ENCODE measurements at regions not wholly inside any gene's neighbourhood (a gene's known extent, or its start where the extent isn't known, plus 50 kb on each side); places are given as distances from the start of the nearest gene placed in this dataset.

DNA sequence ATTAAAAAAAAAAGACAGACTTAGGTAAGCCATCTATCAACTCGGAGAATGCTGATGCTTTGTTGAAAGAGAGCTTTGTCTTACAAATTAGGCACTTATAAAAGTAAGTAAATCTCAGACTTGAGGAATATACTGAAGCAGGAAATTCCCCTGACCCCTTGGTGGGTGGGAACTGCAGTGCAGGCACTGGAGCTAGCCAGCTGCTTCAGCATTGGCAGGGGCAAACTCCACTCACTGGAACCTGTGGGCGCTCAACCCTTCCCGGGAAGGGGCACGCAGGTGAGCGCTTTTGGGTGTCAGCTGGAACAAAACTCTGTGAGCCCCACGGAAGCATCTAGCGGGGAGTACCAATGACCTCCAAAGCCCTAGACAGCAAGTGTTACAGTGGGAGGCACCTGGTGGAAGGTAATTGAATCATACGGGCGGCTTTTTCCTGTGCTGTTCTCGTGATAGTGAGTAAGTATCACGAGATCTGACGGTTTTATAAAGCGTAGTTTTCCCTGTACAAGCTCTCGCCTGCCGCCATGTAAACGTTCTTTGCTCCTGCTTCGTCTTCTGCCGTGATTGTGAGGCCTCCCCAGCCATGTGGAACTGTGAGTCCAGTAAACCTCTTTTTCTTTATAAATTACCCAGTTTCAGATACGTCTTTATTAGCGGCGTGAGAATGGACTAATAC is 628.0 kb upstream of the CDH18 start:
- no peak for DNase-seq
- TF ChIP-seq POLR2A (IDR thresholded peaks at IDR 0.05; ENCODE audit: low read length): no peak
- TF ChIP-seq GATA1 (IDR thresholded peaks at IDR 0.05; ENCODE audit: low read depth, low read length): no peak

DNA sequence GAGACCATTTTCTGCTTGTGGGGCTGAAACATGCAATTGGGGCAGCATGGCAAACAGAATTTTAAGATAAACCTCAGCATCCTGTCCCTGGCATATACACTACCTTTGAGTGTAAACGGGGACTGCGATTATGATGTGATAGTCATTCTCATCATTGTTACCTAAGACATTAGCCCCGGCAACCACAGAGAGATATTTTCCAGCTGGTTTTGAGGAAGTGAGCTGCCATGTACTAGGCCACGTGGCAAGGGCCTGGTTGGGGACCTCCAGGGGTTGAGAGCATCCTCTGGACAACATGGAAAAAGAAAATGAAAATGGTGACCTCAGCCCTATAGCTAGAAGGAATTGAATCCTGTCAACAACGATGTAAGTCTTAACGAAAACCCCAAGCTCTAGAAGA is 623.6 kb upstream of the CDH18 start:
- no peak for DNase-seq
- TF ChIP-seq GATA1 (IDR thresholded peaks at IDR 0.05; ENCODE audit: low read depth, low read length) (no peak), POLR2A (IDR thresholded peaks at IDR 0.05; ENCODE audit: low read length) (no peak)

DNA sequence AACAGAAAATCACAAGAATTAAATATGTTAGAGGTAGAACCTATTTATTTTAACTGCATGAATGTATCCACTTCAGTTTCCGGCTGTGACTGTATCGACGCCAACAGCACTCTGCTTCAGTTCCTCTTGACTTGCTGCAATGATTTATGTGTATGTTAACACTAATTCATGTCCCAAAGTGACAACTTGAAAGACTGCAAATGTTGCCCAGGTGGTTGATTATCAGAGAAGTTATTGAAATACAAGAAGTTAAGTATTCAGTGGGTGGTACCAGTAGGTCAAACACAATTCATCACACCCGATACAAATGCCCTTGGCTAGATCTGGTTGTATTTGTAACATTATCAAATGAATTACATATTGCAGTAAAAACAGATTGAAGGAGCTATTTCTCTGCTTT is 622.7 kb upstream of the CDH18 start:
- TF ChIP-seq GATA1 (IDR thresholded peaks at IDR 0.05; ENCODE audit: low read depth, low read length): no peak
- no peak for TF ChIP-seq POLR2A (IDR thresholded peaks at IDR 0.05; ENCODE audit: low read length)
- DNase-seq: no peak

DNA sequence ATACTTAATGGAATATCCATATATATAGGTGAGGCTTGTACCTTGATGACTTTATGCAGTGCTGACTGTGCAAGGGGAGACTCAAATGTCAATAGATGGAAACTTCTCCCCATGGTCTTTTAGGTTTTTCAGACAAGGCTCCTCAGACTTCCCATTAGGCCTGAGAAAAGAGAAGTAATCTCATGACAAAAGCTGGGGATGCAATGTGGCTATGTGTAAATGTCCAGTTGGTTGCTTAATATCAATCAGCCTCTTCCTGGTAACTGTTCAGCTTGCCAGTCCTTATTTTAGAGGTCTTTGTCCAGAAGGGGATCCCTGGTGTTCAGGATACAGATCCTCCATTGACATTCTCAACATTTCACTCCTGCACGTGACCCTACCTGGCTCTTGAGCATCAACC is 621.1 kb upstream of the CDH18 start:
- TF ChIP-seq GATA1 (IDR thresholded peaks at IDR 0.05; ENCODE audit: low read depth, low read length) (no peak), POLR2A (IDR thresholded peaks at IDR 0.05; ENCODE audit: low read length) (no peak)
- DNase-seq: no peak

DNA sequence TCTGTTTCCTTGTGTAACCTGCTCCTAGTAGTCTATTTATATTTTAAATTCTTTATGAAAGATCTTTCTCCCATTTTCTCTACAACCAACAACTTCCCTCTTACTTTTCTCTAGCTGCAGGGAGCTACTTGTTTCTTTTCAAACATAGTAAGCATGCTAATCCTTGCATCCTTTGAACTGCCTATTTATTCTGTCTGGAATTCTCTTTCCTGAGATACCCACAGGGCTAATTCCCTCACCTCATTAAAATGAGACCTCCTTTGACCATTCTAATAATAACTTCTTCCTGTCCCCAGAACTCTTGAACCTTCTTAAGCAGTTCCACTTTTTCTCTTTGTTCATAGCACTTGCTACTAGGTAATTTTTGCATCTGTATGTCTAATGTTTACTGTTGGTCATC is 620.6 kb upstream of the CDH18 start:
- no peak for TF ChIP-seq POLR2A (IDR thresholded peaks at IDR 0.05; ENCODE audit: low read length)
- no peak for DNase-seq

DNA sequence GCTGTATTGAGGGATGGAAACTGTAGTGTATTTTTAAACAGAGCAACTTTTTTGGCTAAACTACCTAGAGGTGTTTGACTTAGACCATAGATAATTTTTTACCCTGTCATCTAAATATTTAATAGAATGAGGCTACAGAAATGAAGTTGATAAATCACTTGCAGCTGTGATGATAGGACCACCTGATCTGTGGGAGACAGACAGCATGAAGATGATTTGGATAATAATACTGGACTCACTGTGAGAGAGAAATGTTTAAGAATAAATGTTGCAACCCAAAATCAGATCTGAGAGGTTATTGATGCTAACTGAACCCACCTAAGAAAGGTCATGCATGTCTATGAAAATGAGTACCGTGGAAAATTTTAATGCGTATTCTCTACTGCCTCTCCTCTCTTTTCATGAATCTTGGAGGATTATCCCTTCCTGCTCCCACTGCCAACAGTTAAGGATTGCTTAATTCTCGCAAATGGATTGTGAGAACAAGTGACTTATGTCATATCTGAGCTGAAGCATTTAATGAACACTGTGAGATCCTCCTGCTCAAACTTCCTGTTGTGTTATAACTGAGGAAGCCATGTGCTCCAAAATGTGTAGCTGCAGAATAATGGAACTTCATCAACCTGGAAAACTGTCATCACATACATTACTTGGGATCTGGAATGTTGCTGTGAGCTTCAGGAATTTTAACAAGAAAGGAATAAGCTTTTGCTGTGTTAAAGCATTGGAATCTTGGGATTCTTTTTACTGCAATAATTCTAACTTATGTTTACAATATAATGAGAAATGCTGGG is 617.9 kb upstream of the CDH18 start:
- no peak for TF ChIP-seq POLR2A (IDR thresholded peaks at IDR 0.05; ENCODE audit: low read length)
- no peak for TF ChIP-seq GATA1 (IDR thresholded peaks at IDR 0.05; ENCODE audit: low read depth, low read length)
- DNase-seq: no peak

DNA sequence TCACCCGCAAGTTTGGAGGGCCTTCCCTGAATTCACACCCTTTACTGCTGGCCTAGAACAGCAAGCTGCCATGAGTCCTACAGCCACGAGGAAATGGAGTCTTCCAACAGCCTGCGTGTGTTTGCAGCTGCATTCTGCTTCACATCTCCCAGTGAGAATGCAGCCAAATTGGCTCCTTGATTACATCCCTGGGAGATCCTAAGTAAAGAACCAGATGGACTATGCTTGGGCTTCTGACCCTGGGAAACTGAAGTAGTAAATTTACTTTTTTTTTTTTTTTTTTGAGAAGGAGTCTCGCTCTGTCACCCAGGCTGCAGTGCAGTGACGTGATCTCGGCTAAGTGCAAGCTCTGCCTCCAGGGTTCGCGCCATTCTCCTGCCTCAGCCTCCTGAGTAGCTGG is 617.0 kb upstream of the CDH18 start:
- no peak for DNase-seq
- no peak for TF ChIP-seq GATA1 (IDR thresholded peaks at IDR 0.05; ENCODE audit: low read depth, low read length)
- TF ChIP-seq POLR2A (IDR thresholded peaks at IDR 0.05; ENCODE audit: low read length): no peak

DNA sequence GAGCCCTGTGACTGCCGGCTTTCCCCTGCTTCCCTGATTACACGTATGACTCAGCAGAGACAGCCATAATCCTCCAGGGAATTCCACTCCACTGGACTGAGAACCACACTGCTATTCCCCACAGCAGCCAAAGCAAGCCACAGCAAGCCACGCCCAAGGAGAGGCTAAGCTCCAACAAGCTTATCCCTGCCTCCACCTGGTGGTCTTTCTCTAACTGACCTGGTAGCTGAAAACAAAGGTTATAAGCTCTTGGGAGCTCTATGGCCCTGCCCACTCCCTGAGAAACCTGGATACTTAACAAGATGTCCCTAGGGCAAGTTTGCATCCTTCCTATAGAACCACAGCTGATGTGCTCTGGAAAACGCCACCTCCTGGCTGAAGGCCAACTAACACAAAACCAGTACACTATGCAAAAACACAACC is 613.7 kb upstream of the CDH18 start:
- TF ChIP-seq GATA1 (IDR thresholded peaks at IDR 0.05; ENCODE audit: low read depth, low read length): no peak
- no peak for DNase-seq

DNA sequence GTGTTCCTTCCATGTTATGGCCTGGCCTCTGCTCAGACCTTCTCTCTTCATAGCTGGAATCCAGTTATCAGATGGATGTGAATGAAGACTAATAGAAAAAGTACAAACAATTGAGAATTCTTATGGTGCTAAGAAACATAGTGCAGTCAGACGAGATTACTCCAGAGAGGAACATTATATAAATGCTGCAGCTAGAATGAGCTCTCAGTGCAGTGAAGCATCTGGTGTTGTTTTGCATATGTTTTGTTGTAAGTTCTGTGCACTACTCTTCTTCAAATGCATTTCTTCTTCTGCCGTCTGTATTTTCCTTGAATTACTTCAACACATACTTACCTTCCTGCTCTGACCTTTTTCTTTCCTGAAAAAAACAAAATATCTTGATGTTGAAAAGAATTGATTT is 602.4 kb upstream of the CDH18 start:
- DNase-seq: no peak
- TF ChIP-seq POLR2A (IDR thresholded peaks at IDR 0.05; ENCODE audit: low read length) (no peak), GATA1 (IDR thresholded peaks at IDR 0.05; ENCODE audit: low read depth, low read length) (no peak)

DNA sequence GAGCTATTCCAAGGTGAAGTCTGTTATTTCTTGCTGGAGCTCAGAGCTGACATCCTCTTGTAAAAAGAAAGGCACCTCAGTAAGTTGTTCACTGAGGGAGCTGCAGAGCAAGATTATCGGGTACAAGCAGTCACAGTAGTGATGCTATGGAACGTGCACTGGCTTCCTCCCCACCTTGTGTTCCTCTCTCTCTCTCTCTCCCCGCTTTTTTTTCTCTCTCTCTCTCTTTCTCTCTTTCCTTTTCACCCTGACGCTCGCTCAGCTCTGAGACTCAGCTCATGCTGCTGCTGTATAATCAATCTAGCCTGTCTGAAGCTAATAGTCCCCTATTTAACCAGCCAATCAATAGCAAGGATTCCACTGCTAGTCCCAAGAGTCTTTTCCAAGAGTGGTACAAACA is 587.6 kb upstream of the CDH18 start:
- TF ChIP-seq GATA1 (IDR thresholded peaks at IDR 0.05; ENCODE audit: low read depth, low read length) (no peak), POLR2A (IDR thresholded peaks at IDR 0.05; ENCODE audit: low read length) (no peak)

DNA sequence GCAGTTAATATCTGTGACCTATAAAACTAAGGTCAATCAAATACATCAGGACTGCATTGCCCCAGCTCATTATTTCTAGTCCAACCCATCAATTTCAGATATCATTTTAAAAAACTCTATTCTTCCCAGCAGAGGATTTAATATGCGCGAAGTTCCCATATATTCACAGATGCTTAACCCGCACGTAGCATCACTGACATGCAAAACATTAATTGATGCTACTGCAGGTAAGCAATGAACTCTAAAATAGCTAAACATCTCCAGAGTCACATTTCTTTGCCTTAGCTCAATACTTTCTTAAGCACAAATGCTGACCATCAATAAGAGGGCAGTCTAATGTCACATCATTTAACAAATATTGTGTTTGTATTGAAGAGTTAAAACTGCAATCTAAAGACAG is 586.6 kb upstream of the CDH18 start:
- DNase-seq: no peak
- no peak for TF ChIP-seq POLR2A (IDR thresholded peaks at IDR 0.05; ENCODE audit: low read length)

More for the DNA sequence above, 587.6 kb upstream of the CDH18 start:
- no peak for DNase-seq

DNA sequence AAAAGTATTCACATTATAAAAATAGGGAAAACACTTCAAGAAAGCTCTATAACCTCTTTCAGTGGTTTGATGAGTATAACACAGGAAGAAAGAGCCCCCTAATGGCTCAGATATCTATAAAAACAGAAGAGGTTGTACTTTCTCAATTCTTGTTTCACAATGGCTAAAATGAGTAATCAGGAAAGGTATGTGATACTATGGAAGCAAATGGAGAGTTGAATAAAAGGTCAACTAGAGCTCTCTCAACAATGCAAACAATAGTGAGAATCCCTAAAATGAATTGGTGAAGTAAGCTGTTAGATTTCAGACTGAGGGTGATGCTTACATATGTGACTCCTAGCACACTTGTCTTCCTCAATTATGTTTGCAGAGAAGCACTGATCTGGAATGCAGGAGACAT is 584.6 kb upstream of the CDH18 start:
- DNase-seq: no peak
- TF ChIP-seq GATA1 (IDR thresholded peaks at IDR 0.05; ENCODE audit: low read depth, low read length) (no peak), POLR2A (IDR thresholded peaks at IDR 0.05; ENCODE audit: low read length) (no peak)

DNA sequence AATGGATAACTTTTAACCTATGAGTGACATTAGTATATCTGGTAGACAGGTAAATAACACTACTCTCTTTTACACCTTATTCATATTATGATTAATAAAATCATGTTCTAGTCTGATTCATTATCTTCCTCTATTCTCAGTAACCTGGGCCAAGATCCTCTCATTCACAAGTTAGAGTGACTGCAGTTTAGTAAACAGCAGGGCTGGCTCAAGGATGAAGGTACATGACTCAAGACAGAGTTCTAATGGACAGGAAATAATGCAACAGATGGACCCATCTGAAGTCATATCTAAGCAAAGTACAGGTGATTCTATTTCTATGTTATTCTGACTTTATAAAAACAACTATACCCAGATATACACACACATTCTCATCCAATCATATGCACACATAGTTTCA is 582.5 kb upstream of the CDH18 start:
- TF ChIP-seq POLR2A (IDR thresholded peaks at IDR 0.05; ENCODE audit: low read length) (no peak), GATA1 (IDR thresholded peaks at IDR 0.05; ENCODE audit: low read depth, low read length) (no peak)
- DNase-seq: no peak

DNA sequence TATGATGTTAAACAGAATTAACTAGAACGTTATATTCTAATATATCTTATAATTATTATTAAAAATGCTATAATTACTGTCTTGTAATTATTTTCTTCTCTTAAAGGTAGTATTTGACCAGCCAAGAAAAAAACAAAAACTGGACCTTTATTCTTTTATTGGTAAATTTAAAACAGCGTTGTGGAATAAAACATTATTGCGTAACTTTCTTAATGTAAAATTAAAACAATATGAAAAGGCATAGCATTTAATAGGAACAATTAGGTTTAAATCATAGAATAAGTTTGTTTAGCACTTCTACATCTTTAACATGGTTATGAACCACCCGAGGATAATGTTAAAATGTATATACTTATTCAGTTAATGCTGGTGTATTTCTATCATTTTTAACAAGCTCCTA is 574.5 kb upstream of the CDH18 start:
- TF ChIP-seq GATA1 (IDR thresholded peaks at IDR 0.05; ENCODE audit: low read depth, low read length): no peak
- TF ChIP-seq POLR2A (IDR thresholded peaks at IDR 0.05; ENCODE audit: low read length): no peak
- no peak for DNase-seq

DNA sequence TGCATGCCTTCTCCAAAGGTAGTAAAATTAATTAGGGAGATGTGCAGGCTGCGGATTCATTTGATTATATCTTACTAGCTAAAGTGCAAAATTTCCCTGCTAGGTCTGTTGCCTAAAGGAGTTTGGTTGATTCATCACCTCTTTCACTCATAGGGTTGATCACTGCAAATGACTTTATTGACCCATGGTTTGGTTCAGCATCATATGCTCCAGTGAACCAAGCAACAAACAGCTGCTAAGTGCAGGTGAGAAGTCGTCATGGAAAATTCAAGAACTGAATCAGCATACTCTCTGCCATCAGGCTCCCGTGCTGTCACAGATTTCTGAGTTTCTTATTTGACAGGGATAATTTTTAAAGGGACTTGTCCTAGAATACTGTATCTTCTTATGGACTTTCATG is 571.8 kb upstream of the CDH18 start:
- no peak for DNase-seq
- TF ChIP-seq POLR2A (IDR thresholded peaks at IDR 0.05; ENCODE audit: low read length) (no peak), GATA1 (IDR thresholded peaks at IDR 0.05; ENCODE audit: low read depth, low read length) (no peak)
